GM19463 (cell line): ENCODE measurements at regions not wholly inside any gene's neighbourhood (a gene's known extent, or its start where the extent isn't known, plus 50 kb on each side); places are given as distances from the start of the nearest gene placed in this dataset.
"Not testable (repeated sequence)": the region's sequence is repeated elsewhere in the genome, so short reads cannot be mapped to it uniquely, and the experiment has no call there.

Source experiments
- ATAC-seq: cut with Tn5 transposase; IDR thresholded peaks from one replicate; pipeline ENCODE4 v1.9.1; 2021; ENCODE audit warnings: mild to moderate bottlenecking, moderate library complexity; ENCODE audit not compliant: unreplicated experiment

GRCh38 chr13:86253497-86253896 is 454.3 kb upstream of the SLITRK6 start:
- ATAC-seq = not testable (repeated sequence)

- not testable (repeated sequence) for ATAC-seq
Measured at GRCh38 chr13:86255820-86256219, 456.6 kb upstream of the SLITRK6 start.

GRCh38 chr13:86269511-86269910 is 470.3 kb upstream of the SLITRK6 start:
- no peak for ATAC-seq

- ATAC-seq = no peak
Measured at GRCh38 chr13:86282442-86282841, 483.2 kb upstream of the SLITRK6 start.

- no peak for ATAC-seq
Measured at GRCh38 chr13:86283031-86283430, 483.8 kb upstream of the SLITRK6 start.

- ATAC-seq = no peak
Measured at GRCh38 chr13:86298725-86299124, 499.5 kb upstream of the SLITRK6 start.

GRCh38 chr13:86299128-86299527 is 499.9 kb upstream of the SLITRK6 start:
- no peak for ATAC-seq

GRCh38 chr13:86309881-86310280 is 510.7 kb upstream of the SLITRK6 start:
- ATAC-seq = no peak

GRCh38 chr13:86313421-86313820 is 514.2 kb upstream of the SLITRK6 start:
- no peak for ATAC-seq

GRCh38 chr13:86318450-86318849 is 519.2 kb upstream of the SLITRK6 start:
- ATAC-seq = no peak

- ATAC-seq = no peak
Measured at GRCh38 chr13:86324191-86324590, 525.0 kb upstream of the SLITRK6 start.

GRCh38 chr13:86355301-86355700 is 556.1 kb upstream of the SLITRK6 start:
- ATAC-seq = no peak

GRCh38 chr13:86357106-86357505 is 557.9 kb upstream of the SLITRK6 start:
- ATAC-seq = no peak

GRCh38 chr13:86363749-86364148 is 564.5 kb upstream of the SLITRK6 start:
- not testable (repeated sequence) for ATAC-seq

GRCh38 chr13:86368924-86369323 is 569.7 kb upstream of the SLITRK6 start:
- no peak for ATAC-seq

GRCh38 chr13:86377451-86377850 is 578.2 kb upstream of the SLITRK6 start:
- ATAC-seq = no peak

- no peak for ATAC-seq
Measured at GRCh38 chr13:86378628-86379027, 579.4 kb upstream of the SLITRK6 start.

- no peak for ATAC-seq
Measured at GRCh38 chr13:86383151-86383550, 583.9 kb upstream of the SLITRK6 start.

- no peak for ATAC-seq
Measured at GRCh38 chr13:86383561-86383960, 584.3 kb upstream of the SLITRK6 start.

GRCh38 chr13:86397635-86398034 is 598.4 kb upstream of the SLITRK6 start:
- no peak for ATAC-seq

GRCh38 chr13:86399572-86399971 is 600.4 kb upstream of the SLITRK6 start:
- ATAC-seq = no peak

GRCh38 chr13:86402500-86402899 is 603.3 kb upstream of the SLITRK6 start:
- no peak for ATAC-seq

GRCh38 chr13:86403181-86403580 is 604.0 kb upstream of the SLITRK6 start:
- ATAC-seq = no peak
